GM12878 (cell line): ENCODE measurements at regions not wholly inside any gene's neighbourhood (a gene's known extent, or its start where the extent isn't known, plus 50 kb on each side); places are given as distances from the start of the nearest gene placed in this dataset.

ENCODE experiments used
- ATAC-seq: fragments of 200-7000 bp; cut with Tn5 transposase; 3 replicates; pipeline ENCODE4 v1.9.1; 2020; ENCODE audit warnings: mild to moderate bottlenecking, moderate library complexity
- BruUV-seq: library from RNA; stranded (reverse); fragments of 400-500 nt; replicated peaks from 2 replicates; lab custom pipeline; 2021; lab: Mats Ljungman, UMichigan
- CTCF ChIA-PET: fragments of 300-600 bp; sonication (Branson Sonifier 250); formaldehyde crosslinking; extraction: SDS; loops from one replicate; lab custom pipeline; 2021; ENCODE audit warnings: inconsistent platforms; lab: Yijun Ruan, JAX
- POLR2A ChIA-PET: fragments of 350-600 bp; formaldehyde crosslinking; extraction: SDS; loops from one replicate; lab custom pipeline; 2021; ENCODE audit warnings: inconsistent platforms; lab: Charles Lee
- RAD21 ChIA-PET: fragments of 300-600 bp; sonication (Branson Sonifier 250); formaldehyde crosslinking; loops from one replicate; lab custom pipeline; 2023; ENCODE audit warnings: antibody characterized with exemption; ENCODE audit not compliant: unreplicated experiment; lab: Charles Lee
- SMC1A ChIA-PET: fragments of 300-600 bp; sonication (Branson Sonifier 250); formaldehyde crosslinking; loops from one replicate; lab custom pipeline; 2023; ENCODE audit not compliant: unreplicated experiment, uncharacterized antibody; lab: Charles Lee
- DNase-seq: peaks from one replicate; pipeline ENCODE4 v3.0.0-alpha.2; 2011; ENCODE audit warnings: low read depth, low spot score
- FAIRE-seq: peaks from 3 replicates; lab custom pipeline; 2011; peaks lifted over from hg19 to GRCh38; lab: Jason Lieb, UNC
- H2AFZ ChIP-seq: 2 replicates; pipeline ENCODE4 v1.6.0; 2011; ENCODE audit warnings: low read depth, low read length, control low read depth; ENCODE audit not compliant: control insufficient read depth
- H3K27ac ChIP-seq: 2 replicates; pipeline ENCODE4 v1.5.1; 2011; ENCODE audit warnings: control low read depth; ENCODE audit not compliant: control insufficient read depth, insufficient read depth
- H3K27me3 ChIP-seq, 2 experiments: replicated peaks in 1 of 2; 2 replicates each; pipeline versions ENCODE4 v1.6.0 to v1.6.1; 2011; ENCODE audit warnings: low read length in 1 of 2; ENCODE audit not compliant: control insufficient read depth in 2 of 2, insufficient read depth in 2 of 2
- H3K36me3 ChIP-seq, 2 experiments: 2 replicates each; pipeline ENCODE4 v1.5.1; 2011; ENCODE audit warnings: low read length in 1 of 2; ENCODE audit not compliant: control insufficient read depth in 2 of 2, insufficient read depth in 2 of 2
- H3K4me1 ChIP-seq: 2 replicates; pipeline ENCODE4 v1.6.1; 2011; ENCODE audit warnings: mild to moderate bottlenecking, low read length, moderate library complexity, mixed read lengths; ENCODE audit not compliant: control insufficient read depth, insufficient read depth
- H3K4me2 ChIP-seq: 2 replicates; pipeline ENCODE4 v1.6.0; 2011; ENCODE audit warnings: control low read depth; ENCODE audit not compliant: control insufficient read depth, insufficient read depth
- H3K4me3 ChIP-seq: fragments of 200-600 bp; sonication (generic); 2 replicates; pipeline ENCODE4 v1.5.1; 2016
- H3K79me2 ChIP-seq: 2 replicates; pipeline ENCODE4 v1.6.0; 2011; ENCODE audit warnings: low read length; ENCODE audit not compliant: control insufficient read depth, insufficient read depth
- H3K9ac ChIP-seq: 2 replicates; pipeline ENCODE4 v1.8.0; 2011; ENCODE audit warnings: low read length, control low read depth, mixed read lengths; ENCODE audit not compliant: control insufficient read depth, insufficient read depth
- H3K9me3 ChIP-seq: replicated peaks from 3 replicates; pipeline ENCODE4 v1.5.1; 2011; ENCODE audit warnings: mild to moderate bottlenecking, low read length; ENCODE audit not compliant: control insufficient read depth, insufficient read depth
- H4K20me1 ChIP-seq: 2 replicates; pipeline ENCODE4 v1.6.0; 2011; ENCODE audit not compliant: control insufficient read depth, insufficient read depth
- CTCF ChIP-seq, 3 experiments: IDR thresholded peaks in 2 of 3; conservative IDR thresholded peaks in 1 of 3; 2 replicates each; pipeline ENCODE4 v1.5.1; 2011; ENCODE audit warnings: low read depth in 3 of 3, low read length in 3 of 3, mild to moderate bottlenecking in 3 of 3, control low read depth in 2 of 3, moderate library complexity in 2 of 3, inconsistent platforms in 1 of 3, mixed read lengths in 1 of 3; ENCODE audit not compliant: control insufficient read depth in 2 of 3, insufficient read depth in 1 of 3; ENCODE audit errors: extremely low read depth in 1 of 3
- GABPA ChIP-seq: IDR thresholded peaks from 2 replicates; pipeline ENCODE4 v1.6.1; 2014; ENCODE audit warnings: antibody characterized with exemption, low read depth, mild to moderate bottlenecking, inconsistent platforms
- SMC3 ChIP-seq: IDR thresholded peaks from 2 replicates; pipeline ENCODE4 v1.6.1; 2011; ENCODE audit warnings: low read length, improper control_type of control experiment, borderline replicate concordance
- SPI1 ChIP-seq: IDR thresholded peaks from 2 replicates; pipeline ENCODE4 v1.6.1; 2011; ENCODE audit warnings: low read depth, mild to moderate bottlenecking, low read length, moderate library complexity, borderline replicate concordance; ENCODE audit not compliant: insufficient read depth
- WGBS: methylation state at CpG from one replicate; pipeline ENCODE4 v1.1.6; 2016; ENCODE audit warnings: low lambda C conversion rate; ENCODE audit not compliant: insufficient replicate concordance, insufficient coverage; ENCODE audit errors: missing lambda C conversion rate; 5-methylcytosine and 5-hydroxymethylcytosine counted together
- in situ Hi-C: fragments of 300-500 bp; cut with MboI; formaldehyde crosslinking; loops from 9 replicates; pipeline ENCODE4 v1.14.3; 2018; ENCODE audit warnings: mixed read lengths
- intact Hi-C: fragments of 100-400 bp; cut with micrococcal nuclease; formaldehyde crosslinking; loops from one replicate; pipeline ENCODE4 v1.14.2; 2022; ENCODE audit not compliant: unreplicated experiment

- Histone ChIP-seq H3K4me1 (peaks cover 9% of the 10 kb centered on the region; the same call in 1 of the 2 replicates), H3K27ac (no peak overlapping the region; the same call in 1 of the 2 replicates)
Observed at GRCh38 chr6:4010689-4011090, 68.2 kb downstream of the FAM217A start.

More at GRCh38 chr6:4010689-4011090, 68.2 kb downstream of the FAM217A start:
- 44% methylated on average over 3 of the region's 3 CpGs for WGBS
- intact Hi-C loops (no loop called here), in situ Hi-C loops (no loop called here)
- H2AFZ ChIP-seq = no peak overlapping the region; the same call in 1 of the 2 replicates
- no peak overlapping the region for H3K9ac ChIP-seq
- ChIA-PET RAD21 (interaction anchor here (1.2 kb wide), 1 partner anchor 8 kb away, joined by 3 read pairs; no protein-coding TSS in a partner anchor), POLR2A (interaction anchor here (1.4 kb wide), 1 partner anchor 10 kb away, joined by 5 read pairs; a partner anchor contains a TSS), CTCF (interaction anchor here (0.6 to 3.5 kb wide), 6 partner anchors 12 to 261 kb away, joined by 3 to 21 read pairs (median 6); no protein-coding TSS in a partner anchor), SMC1A (interaction anchor here (0.9 kb wide), 1 partner anchor 32 kb away, joined by 3 read pairs; no protein-coding TSS in a partner anchor)
- peaks cover 19% of the 10 kb centered on the region for H3K79me2 ChIP-seq
- ATAC-seq (peak; percentile 71), DNase-seq (no peak), FAIRE-seq (no peak)
- no peaks in the 10 kb centered on the region for H4K20me1 ChIP-seq
- no TSS peak for BruUV-seq
- 0 out of 4 replicates have a peak, but pooled peaks cover 0 to 5% of the 10 kb centered on the region in 2 experiments for H3K36me3 ChIP-seq
- H3K27me3 ChIP-seq = no peaks in the 10 kb centered on the region
- peak overlapping the region; percentile 19; the same call in 1 of the 2 replicates for H3K4me2 ChIP-seq
- no peak overlapping the region for H3K4me3 ChIP-seq
- H3K9me3 ChIP-seq = no peaks in the 10 kb centered on the region; the same call in 2 of the 3 replicates
- TF ChIP-seq SPI1 (peak; percentile 64; the same call in 1 of the 2 replicates), SMC3 (no peak), CTCF (IDR thresholded peaks at IDR 0.05 in 2 of 3, conservative IDR thresholded peaks at IDR 0.05 in 1 of 3; ENCODE audit: control insufficient read depth in 2 of 3, extremely low read depth in 1 of 3, insufficient read depth in 1 of 3, low read depth in 3 of 3, low read length in 3 of 3) (no peak), GABPA (0 out of 2 replicates have a peak, but pooled peaks have one; percentile 15)
